ENCODE measurements at regions not wholly inside any gene's neighbourhood (a gene's known extent, or its start where the extent isn't known, plus 50 kb on each side); places are given as distances from the start of the nearest gene placed in this dataset.

DNA sequence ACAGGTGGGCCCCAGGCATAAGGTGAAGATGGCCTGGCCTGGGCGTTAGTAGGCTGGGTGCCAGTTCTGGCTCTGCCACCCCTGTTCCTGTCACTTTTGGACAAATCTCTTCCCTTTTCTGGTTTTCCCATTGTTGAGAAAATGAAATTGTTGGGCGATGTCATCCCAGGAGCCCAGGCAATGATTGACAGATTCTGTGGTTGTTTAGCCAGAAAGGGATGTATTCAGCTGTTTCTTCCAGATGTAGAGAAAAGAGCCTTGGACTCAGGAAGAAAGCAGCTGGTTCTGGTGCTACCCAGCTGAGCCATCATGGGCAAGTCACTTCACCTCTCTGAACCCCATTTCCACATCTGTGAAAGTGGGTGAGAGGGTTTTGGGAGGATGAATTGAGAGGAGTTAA is 60.1 kb upstream of the MRTFB start:
- POLR2A ChIA-PET: no interaction called here
- DNase-seq (ENCODE audit: low read depth, low spot score): no peak
- CTCF ChIA-PET: no interaction called here
- TF ChIP-seq, protein P1, sequence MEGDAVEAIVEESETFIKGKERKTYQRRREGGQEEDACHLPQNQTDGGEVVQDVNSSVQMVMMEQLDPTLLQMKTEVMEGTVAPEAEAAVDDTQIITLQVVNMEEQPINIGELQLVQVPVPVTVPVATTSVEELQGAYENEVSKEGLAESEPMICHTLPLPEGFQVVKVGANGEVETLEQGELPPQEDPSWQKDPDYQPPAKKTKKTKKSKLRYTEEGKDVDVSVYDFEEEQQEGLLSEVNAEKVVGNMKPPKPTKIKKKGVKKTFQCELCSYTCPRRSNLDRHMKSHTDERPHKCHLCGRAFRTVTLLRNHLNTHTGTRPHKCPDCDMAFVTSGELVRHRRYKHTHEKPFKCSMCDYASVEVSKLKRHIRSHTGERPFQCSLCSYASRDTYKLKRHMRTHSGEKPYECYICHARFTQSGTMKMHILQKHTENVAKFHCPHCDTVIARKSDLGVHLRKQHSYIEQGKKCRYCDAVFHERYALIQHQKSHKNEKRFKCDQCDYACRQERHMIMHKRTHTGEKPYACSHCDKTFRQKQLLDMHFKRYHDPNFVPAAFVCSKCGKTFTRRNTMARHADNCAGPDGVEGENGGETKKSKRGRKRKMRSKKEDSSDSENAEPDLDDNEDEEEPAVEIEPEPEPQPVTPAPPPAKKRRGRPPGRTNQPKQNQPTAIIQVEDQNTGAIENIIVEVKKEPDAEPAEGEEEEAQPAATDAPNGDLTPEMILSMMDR (IDR thresholded peaks at IDR 0.05; ENCODE audit: insufficient read depth, low read length, missing control alignments): no peak
- no peak overlapping the region for H3K4me3 ChIP-seq (ENCODE audit: low read depth, low read length)

DNA sequence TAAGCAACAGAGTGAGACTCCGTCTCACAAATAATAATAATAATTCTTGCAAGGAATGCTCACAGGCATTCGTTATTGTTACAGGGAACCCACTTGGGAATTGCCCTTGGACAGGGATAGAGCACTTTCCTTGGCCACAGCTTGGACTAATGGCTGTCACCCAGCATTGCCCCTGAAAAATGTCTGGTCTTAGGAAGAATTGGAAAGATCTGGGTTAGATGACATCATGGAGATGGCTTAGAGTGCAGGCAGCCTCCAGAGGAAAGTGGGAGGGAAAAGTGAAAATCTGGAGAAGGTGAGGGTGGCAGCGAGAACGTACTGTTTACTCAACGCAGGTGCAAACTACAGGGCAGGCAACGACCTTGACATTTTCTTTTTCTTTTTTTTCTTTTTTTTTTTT is 59.3 kb upstream of the MRTFB start:
- no peak overlapping the region for H3K4me3 ChIP-seq (ENCODE audit: low read depth, low read length)
- TF ChIP-seq, protein P1 (IDR thresholded peaks at IDR 0.05; ENCODE audit: insufficient read depth, low read length, missing control alignments): no peak
- no peak for DNase-seq (ENCODE audit: low read depth, low spot score)
- CTCF ChIA-PET: no interaction called here
- POLR2A ChIA-PET: no interaction called here

DNA sequence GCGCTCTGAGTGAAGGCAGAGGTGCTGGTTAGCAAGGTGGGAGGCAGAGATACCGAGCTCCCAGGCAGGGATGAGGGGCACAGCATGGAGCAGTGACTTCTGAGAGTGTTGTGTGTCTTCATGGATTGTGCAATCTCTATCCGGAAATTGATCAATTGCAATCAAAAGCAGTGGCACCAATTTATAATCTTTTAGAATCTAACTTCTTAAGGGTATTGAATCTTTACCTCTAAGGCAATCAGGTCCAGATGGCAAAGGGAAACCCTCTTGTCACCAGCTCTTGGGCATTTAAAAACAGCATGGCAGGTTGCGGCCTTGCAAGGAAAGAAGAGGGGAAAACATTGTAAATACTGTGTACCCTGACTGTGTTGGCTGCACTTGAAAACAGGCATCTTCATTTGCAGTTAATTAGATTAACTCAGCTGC is 58.0 kb upstream of the MRTFB start:
- TF ChIP-seq, protein P1 (IDR thresholded peaks at IDR 0.05; ENCODE audit: insufficient read depth, low read length, missing control alignments): no peak
- ChIA-PET CTCF (interaction anchor here (0.9 to 1.2 kb wide), 2 partner anchors 9 to 93 kb away, joined by 3 to 6 read pairs; partner anchors contain the start of gene ERCC4), POLR2A (no interaction called here)
- DNase-seq (ENCODE audit: low read depth, low spot score): no peak
- no peak overlapping the region for H3K4me3 ChIP-seq (ENCODE audit: low read depth, low read length)

DNA sequence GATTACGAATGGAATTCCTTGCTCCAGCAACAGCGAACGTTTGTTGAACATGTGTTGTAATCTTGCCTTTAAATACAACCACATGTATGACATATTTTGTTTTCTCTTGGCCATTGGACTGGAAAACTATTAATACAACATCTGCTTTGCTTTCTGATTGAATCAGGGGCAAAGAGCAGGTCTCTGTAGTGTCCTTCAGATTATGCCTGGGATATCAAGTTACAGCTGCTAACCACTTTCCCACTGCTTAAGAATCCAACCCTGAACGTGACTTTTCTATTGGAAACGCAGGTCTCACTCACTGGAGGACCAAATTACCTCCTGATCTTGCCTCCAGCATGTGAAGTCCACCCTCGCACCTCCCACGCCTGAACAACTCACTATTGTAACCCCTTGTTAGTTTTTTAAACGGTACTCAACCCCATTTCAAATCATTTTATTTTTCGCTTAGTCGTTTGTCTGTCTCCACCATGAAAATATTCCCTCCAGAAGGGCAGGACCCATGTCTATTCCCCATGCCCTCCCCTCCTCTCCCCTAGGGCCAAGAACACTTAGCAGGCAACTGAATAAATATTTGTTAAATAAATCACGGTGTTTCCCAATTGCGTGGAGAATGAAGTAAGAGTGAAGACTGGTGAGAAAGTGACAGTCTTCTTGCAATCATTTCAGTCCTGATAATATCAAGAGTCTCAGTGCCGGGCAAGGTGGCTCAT is 57.4 kb upstream of the MRTFB start:
- no peak overlapping the region for H3K4me3 ChIP-seq (ENCODE audit: low read depth, low read length)
- CTCF ChIA-PET: interaction anchor here (1.2 kb wide), 1 partner anchor 94 kb away, joined by 6 read pairs; the partner anchor contains the start of gene ERCC4
- POLR2A ChIA-PET: no interaction called here
- peak; percentile 67 for DNase-seq (ENCODE audit: low read depth, low spot score)
- TF ChIP-seq, protein P1 (IDR thresholded peaks at IDR 0.05; ENCODE audit: insufficient read depth, low read length, missing control alignments): no peak

DNA sequence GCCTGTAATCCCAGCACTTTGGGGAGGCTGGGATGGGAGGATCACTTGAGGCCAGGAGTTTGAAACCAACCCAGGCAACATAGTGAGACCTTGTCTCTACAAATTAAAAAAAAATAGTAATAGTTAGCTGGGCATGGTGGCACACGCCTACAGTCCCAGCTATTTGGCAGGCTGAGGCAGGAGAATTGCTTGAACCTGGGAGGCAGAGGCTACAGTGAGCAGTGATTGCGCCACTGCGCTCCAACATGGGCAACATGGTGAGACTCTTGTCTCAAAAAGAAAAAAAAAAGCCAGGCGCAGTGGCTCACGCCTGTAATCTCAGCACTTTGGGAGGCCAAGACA is 56.9 kb upstream of the MRTFB start:
- H3K4me3 ChIP-seq (ENCODE audit: low read depth, low read length): no peak overlapping the region
- DNase-seq (ENCODE audit: low read depth, low spot score): no peak
- TF ChIP-seq, protein P1 (IDR thresholded peaks at IDR 0.05; ENCODE audit: insufficient read depth, low read length, missing control alignments): no peak
- ChIA-PET CTCF (interaction anchor here (1.2 kb wide), 1 partner anchor 95 kb away, joined by 5 read pairs; the partner anchor contains the start of gene ERCC4), POLR2A (no interaction called here)

DNA sequence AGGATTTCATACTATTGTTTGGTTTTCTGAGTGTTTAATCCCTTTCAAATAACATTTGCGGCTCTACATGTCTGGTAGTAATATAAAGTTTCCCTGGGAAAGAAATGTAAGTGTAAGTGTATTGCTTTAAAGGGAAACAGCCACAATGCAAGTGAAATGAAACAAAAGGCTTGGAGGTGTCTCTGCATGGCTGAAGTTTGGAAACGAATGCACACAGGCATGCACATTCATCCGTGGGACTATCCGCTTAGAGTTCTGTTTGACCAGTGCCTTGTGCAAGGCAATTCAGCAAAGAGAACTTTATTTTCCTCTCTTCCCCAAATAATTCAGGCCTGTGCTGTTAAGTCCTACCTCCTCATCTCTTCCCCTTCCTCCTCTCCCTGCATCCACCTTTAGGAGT is 56.1 kb upstream of the MRTFB start:
- no peak for DNase-seq (ENCODE audit: low read depth, low spot score)
- CTCF ChIA-PET: interaction anchor here (1.2 kb wide), 2 partner anchors 8 to 95 kb away, joined by 3 to 5 read pairs; partner anchors contain the start of gene ERCC4

More for the DNA sequence above, 56.1 kb upstream of the MRTFB start:
- no peak overlapping the region for H3K4me3 ChIP-seq (ENCODE audit: low read depth, low read length)
- TF ChIP-seq, protein P1 (IDR thresholded peaks at IDR 0.05; ENCODE audit: insufficient read depth, low read length, missing control alignments): no peak
- POLR2A ChIA-PET: no interaction called here

Measured in AG04449 (cell line).